Activated naive CD4-positive, alpha-beta T cell treated with anti-CD3 and anti-CD28 coated beads, Interleukin-2, amount 50 U/mL, for 16 hours (primary cell): ENCODE measurements at regions not wholly inside any gene's neighbourhood (a gene's known extent, or its start where the extent isn't known, plus 50 kb on each side); places are given as distances from the start of the nearest gene placed in this dataset.

Experiments used
- DNase-seq: peaks from one replicate; pipeline ENCODE4 v3.0.0-alpha.2; 2020

DNA sequence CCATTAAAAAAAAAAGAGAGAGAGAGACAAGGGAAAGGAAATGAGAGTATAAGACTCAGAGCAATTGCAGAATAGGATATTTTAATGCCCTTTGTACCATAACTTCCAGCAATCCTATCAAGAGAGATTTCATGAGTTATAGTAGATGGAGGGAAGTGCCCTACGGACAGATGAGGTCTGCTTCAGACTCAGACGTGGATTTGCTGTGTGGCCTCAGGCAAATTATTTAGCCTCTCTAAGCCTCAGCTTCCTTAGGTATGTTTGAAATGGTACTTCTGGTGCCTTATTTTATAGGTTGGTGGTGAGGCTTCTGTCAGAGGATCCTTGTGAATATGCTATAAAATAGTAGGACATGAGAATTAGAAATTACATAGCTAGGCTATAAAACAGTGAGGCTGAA, 448.2 kb downstream of the EDEM1 start:
- no peak for DNase-seq

GRCh38 chr3:5638550-5638949, 451.0 kb downstream of the EDEM1 start:
- no peak for DNase-seq

DNA sequence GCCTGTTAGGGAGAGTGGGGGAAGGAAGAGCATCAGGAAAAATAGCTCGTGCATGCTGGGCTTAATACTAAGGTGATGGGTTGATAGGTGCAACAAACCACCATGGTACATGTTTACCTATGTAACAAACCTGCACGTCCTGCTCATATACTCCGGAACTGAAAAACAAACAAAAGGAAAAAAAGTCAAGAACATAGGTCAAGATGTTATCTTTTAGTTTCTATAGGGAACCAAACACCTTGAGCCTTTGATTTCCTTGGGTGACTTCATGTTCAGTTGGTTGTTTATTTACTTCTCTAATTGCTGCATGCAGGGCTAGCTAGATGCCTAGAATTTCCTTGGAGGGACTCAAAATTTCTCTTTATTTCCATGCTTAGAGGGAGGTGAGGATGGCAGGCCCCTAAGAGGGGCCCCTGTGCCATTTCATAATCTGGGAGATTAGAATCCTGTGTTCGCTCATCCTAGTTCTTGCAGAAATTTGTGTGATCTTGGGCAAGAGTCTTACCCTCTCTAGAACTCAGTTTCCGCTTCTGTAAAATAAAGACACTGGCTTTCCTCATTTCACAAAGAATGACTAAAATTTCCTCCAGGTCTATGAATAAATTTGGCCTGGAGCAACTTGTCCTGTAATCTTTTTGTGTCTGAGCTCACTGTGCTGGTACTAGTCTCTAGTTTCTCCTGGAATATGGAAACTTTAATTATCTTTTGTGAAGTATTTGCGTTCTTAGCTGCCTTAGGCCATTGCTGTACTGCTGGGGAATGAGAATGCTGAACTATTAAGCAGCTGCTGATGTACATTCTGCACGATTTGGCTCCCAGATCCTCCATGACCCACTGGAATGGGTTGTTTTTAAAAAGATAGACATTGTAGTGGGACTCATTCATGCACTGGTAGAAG, 457.5 kb downstream of the EDEM1 start:
- DNase-seq: no peak

- no peak for DNase-seq
Measured at GRCh38 chr3:5645692-5646410, 458.3 kb downstream of the EDEM1 start.

- no peak for DNase-seq
Measured at GRCh38 chr3:5650303-5650702, 462.8 kb downstream of the EDEM1 start.

GRCh38 chr3:5651351-5651750, 463.8 kb downstream of the EDEM1 start:
- DNase-seq: no peak

GRCh38 chr3:5653426-5654143, 466.1 kb downstream of the EDEM1 start:
- DNase-seq: no peak

GRCh38 chr3:5657106-5657505, 469.6 kb downstream of the EDEM1 start:
- no peak for DNase-seq

GRCh38 chr3:5663601-5664000, 476.1 kb downstream of the EDEM1 start:
- no peak for DNase-seq

DNA sequence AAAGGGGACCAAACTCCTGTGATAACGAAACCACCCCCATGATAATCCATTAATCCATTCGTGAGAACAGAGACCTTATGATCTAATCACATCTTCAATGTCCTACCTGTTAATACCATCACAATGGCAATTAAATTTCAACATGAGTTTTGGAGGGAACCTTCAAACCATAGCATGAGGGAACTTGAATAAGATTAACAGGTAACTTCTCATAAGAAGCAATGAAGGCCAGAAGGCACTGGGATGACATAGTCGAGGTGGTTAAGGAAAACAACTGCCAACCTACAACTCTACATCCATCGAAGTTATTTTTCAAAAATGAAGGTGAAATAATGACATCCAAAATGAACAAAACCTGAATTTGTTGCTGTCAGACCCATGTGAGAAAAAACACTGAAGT, 478.9 kb downstream of the EDEM1 start:
- DNase-seq: no peak

- no peak for DNase-seq
Measured at GRCh38 chr3:5673521-5673920, 486.0 kb downstream of the EDEM1 start.

DNA sequence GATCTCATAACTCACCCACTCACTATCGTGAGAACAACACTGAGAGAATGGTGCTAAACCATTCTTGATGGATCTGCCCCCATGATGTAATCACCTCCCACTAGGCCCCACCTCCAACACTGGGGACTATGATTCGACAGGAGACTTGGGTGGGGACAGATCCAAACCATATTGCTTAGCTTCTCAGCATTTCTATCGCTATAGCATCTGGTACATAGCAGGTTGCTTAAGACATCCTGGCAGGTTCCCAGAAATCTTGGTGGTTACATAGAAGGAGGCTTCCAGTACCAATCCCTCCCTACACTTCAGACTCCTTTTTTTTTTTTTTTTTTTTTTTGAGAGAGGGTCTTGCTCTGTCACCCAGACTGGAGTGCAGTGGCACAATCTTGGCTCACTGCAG, 487.8 kb downstream of the EDEM1 start:
- no peak for DNase-seq

DNA sequence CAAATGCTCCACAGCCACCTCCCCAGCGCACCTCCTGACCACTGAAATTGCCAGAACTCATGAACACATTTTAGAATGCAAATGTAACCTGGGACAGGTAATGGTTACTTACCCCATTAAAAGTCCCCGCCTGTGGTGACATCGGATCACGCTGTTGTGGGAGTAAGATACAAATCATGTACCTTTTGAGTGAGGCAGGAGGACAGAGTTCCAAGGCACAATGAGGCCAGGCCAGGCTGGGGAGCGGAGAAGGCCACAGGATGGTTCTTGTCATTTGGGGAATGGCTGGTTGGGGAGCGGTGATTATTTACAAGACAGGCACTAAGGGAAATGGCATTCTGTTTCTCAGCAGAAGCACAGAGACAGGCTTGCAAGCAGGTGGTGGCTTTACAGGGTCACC, 490.0 kb downstream of the EDEM1 start:
- DNase-seq: no peak

DNA sequence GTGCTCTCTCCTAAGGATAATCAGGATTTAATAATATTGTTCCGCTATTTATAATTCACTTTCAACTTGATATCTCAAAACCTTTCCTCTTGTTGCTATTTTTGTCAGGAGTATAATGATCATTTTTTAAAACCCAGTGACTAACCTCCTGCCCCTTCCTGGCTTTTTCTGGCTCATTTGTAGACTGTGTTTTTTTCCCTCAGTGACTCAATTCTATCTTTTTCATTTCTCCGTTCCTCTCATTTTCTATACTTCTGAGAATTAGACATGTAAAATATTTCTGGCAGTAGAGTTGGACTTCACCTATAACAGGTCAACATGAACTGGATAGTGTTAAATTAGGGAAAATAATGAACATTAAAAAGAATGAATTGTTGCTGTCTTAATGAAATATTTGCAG, 490.7 kb downstream of the EDEM1 start:
- DNase-seq: no peak

DNA sequence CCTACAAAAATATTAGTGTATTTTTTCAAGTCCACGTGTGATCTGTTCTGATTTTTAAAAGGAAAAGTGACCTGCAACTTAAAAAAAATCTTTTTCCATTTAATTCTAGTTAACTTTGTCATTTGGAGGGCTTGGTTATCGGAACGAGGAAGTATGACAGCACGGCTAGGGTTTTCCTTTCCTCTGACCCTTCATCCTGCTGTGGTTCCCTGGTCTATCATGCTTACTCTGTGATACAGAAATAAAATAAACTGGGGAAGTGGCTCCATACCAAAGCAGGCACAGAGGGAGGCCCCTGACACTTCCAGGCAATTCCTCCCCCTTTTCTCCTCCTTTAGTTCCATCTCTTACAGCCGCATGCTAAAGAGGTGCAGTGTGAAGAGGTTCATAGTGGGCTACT, 491.3 kb downstream of the EDEM1 start:
- DNase-seq: no peak

- no peak for DNase-seq
Measured at GRCh38 chr3:5687230-5687629, 499.7 kb downstream of the EDEM1 start.

DNA sequence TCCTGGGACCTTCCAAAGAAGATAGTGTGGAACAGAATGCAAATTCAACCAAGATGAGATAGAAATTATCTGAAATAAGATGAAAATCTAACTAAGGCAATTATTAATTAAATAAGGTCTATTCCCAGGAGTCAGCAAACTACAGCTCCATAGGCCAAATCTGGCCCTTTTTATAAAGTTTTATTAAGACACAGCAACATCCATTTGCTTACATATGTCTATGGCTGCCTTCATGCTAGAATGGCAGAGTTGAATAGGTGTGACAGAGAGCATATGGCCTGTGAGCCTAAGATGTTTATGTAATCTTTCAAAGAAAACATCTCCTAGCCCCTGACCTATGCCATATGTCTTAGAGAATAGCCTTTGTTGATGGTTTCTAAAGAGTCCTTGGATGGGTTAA, 503.0 kb downstream of the EDEM1 start:
- no peak for DNase-seq

DNA sequence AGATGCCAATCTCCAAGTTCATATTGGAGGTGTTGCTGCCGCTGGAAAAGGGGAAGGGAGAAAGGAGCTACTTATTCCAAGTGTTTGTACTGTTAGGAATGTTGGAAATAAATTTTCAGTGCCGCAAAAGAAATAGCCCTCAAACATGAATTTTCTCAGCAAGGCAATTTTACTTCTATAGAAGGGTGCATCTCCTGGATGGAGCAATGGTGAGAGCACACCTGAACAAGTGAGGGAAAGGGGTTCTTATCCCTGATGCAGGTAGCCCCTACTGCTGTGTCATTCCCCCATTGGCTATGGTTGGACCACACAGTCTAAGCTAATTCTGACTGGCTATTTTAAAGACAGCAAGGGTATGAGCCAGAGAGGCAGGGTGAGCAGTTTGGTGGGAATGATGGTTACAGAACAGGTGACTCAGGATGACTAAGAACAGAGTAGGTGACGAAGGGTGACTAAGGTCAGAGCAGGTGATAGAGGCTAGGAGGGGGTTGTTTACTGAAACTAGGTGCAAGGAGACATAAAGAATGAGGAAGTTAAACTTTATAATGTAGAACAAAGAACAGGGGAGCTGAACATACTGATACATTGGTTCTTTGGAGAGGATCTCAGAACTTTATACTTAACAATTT, 503.5 kb downstream of the EDEM1 start:
- no peak for DNase-seq

DNA sequence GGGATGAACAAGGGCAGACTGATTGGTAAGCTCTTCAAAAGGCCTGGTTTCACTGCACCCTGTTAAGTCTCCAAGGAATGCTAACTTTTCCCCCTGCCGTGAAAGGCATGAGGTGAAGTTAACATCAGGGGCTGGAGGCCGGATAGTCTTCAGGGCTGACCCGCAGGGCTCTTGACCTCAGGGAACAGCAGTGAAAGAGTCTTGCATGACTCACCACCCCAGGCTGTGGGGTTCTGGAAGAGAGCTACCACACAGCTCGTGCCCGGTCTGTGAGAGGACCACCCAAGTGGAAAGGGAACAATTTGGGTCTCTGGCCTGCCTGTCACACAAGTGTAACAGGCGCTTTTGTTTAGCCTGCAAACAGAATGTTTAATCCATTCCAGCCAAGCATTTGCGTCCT, 504.9 kb downstream of the EDEM1 start:
- DNase-seq: no peak

DNA sequence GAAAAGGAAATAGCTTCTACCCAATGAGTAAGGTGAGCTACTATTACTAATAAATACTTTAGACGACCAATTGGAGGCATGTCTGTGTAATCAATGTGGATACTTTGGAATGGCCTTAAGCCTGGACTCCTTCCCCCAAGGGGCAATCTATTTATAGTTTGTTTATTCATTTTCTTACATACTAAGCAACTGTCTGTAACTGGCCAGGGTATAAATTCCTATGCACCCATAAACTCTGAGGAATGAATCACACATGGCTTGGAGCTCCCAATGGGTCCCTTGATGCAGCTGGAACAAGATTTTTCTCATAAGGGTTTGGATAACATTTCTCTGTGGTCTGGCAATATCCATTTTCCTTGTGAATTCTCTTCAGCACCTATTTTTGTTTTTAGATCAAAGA, 506.8 kb downstream of the EDEM1 start:
- no peak for DNase-seq

DNA sequence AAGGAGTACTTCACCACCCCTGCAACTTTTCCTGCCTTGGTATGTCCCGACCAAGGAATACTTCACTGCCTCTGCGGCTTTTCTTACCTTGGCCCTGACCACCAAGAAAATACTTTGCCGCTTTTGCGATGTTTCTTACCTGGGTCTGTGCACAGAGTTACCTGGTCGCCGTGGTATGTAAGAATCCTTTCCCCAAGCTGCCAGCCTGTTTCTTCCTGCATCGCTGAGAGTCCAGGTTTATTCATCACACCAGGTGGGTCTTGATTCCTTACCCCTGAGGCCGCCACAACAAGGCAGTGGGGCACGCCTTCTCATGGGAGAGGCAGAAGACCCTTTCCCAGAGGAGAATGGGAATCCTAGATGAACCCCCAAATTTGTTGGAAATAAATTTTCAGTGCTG, 511.3 kb downstream of the EDEM1 start:
- no peak for DNase-seq

- DNase-seq: no peak
Measured at GRCh38 chr3:5699313-5699712, 511.8 kb downstream of the EDEM1 start.

DNA sequence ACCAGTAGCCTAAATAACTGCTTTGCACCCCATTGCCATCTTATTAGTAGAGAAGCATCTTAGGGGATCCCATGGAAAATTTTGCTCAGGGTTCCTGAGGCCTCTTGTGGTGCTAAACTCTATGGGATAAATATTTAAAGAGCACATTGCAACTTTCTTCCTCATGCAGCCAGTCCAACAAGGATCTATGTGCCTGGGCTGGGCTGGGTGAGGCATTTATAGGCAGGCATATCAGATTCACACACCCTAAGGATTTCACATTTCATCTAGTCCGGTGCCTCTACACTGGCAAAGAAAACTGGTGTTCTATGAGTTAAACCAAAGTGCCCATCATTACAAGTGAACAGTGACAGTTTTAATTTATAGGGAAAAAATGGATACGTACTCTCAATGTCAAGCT, 512.3 kb downstream of the EDEM1 start:
- DNase-seq: no peak
